AG09309 (cell line): ENCODE measurements at regions not wholly inside any gene's neighbourhood (a gene's known extent, or its start where the extent isn't known, plus 50 kb on each side); places are given as distances from the start of the nearest gene placed in this dataset.

Experiments used
- DNase-seq: peaks from one replicate; pipeline ENCODE4 v3.0.0-alpha.2; 2010; ENCODE audit warnings: low read depth
- H3K4me3 ChIP-seq: 2 replicates; pipeline ENCODE4 v1.5.1; 2011; ENCODE audit warnings: mild to moderate bottlenecking, low read depth, low read length, moderate library complexity; ENCODE audit not compliant: control insufficient read depth
- TF ChIP-seq, protein P1 (sequence below): IDR thresholded peaks from 2 replicates; pipeline ENCODE4 v1.5.1; 2011; ENCODE audit warnings: mild to moderate bottlenecking, low read depth, low read length, inconsistent platforms; ENCODE audit not compliant: insufficient read depth, control insufficient read depth; ENCODE audit errors: missing control alignments

DNA sequence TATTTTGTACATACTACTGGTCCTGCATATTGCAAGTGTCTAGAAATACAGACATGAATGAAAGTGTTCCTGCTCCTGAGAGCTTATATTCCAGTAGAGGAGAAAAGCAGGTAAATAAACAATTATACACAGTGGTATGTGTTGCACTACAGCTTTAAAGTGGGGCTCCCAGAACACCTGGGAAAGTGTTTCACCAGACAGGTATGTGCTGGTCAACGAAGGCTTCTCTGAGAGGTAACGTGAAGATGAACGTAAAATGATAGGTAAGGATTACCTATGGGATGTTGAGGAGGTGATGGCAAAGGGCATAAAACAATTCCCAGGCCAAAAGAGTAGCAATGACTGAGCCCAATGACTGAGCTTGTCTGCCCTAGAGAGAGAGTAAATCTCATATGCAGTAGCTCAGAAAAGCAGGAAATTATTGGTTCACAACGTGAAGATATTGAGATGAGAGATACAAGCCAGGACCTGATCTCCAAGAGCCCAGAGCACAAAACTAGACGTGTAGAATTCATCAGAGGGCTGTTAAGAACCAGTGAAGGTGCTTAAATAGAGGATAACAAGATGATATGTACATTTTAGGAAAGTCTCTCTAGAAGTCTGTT lies 459.1 kb upstream of the BCHE start:
- TF ChIP-seq, protein P1, sequence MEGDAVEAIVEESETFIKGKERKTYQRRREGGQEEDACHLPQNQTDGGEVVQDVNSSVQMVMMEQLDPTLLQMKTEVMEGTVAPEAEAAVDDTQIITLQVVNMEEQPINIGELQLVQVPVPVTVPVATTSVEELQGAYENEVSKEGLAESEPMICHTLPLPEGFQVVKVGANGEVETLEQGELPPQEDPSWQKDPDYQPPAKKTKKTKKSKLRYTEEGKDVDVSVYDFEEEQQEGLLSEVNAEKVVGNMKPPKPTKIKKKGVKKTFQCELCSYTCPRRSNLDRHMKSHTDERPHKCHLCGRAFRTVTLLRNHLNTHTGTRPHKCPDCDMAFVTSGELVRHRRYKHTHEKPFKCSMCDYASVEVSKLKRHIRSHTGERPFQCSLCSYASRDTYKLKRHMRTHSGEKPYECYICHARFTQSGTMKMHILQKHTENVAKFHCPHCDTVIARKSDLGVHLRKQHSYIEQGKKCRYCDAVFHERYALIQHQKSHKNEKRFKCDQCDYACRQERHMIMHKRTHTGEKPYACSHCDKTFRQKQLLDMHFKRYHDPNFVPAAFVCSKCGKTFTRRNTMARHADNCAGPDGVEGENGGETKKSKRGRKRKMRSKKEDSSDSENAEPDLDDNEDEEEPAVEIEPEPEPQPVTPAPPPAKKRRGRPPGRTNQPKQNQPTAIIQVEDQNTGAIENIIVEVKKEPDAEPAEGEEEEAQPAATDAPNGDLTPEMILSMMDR = no peak
- DNase-seq = no peak
- no peak overlapping the region for H3K4me3 ChIP-seq

DNA sequence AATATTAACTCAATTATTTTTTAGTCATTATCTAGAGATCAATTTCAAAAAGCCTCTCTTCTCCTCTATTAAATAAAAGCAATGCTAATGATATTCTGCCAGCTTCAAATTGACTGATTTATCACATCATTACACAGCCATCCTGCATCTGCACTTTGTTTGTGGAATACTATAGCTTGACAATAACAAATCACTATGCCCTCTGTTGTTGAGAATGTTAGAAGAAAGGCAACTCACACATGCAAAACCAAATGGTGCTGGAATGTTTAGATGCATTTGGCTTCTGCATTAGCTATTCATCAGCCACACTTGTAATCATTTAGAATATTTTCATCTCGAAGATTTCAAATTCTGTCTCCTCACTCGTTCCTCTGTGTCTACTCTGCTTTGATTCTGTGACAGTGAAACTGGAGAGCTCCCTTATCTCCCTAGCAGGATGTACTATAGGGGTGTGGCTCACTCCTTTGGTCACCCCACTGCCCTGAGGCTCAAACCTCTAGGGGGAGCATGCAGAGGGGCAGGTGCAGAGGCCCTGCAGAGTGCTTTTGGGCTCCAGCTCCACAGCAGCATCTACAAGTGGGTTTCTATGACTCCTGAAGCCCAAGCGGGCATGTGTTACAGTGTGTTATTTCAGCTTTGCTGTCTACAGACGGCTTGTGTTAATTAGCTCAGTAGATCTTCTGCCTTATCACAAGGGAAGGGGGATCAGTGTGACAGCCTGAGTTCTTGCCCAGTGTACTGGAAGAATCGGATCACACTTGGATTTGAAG lies 454.1 kb upstream of the BCHE start:
- no peak for DNase-seq
- no peak overlapping the region for H3K4me3 ChIP-seq
- TF ChIP-seq, protein P1 = no peak

DNA sequence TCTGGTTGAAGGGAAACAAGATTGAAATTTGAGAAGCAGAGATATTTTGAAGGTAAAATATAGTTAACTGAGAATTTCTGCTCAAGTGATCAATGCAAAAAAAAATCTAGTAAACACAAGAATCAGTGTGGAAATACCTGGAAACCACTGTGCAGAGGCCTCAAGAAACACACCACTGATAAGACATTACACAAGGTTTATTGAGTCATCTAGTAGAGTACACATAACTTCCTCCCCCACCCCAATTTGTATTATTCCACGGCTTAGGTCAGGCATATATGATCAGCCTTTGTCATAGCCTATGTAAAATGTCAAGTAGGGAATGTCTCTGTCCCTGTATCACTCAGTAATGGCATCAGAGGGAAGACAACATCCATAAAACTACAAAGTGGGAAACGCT lies 447.8 kb upstream of the BCHE start:
- TF ChIP-seq, protein P1 = no peak
- DNase-seq = no peak
- H3K4me3 ChIP-seq = no peak overlapping the region

DNA sequence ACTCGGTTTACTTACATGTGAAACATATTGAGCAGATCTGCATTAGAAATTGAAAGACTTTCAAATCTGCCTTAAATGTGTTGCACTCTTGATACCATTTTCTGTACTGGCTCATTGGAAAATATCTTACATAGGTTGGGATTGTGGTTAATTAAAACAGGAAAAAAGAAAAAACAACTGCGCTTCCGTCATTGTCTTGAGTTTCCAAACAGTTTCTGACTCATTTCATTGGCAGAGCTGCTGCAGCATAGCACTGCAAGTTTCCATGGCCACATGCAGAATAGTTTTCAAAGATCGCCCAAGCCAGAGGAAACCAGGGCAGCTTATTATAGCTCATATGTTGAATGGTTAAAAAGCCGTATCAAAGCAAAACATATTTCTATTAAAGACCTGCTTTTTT lies 446.6 kb upstream of the BCHE start:
- TF ChIP-seq, protein P1 = no peak
- DNase-seq = no peak
- H3K4me3 ChIP-seq = no peak overlapping the region

DNA sequence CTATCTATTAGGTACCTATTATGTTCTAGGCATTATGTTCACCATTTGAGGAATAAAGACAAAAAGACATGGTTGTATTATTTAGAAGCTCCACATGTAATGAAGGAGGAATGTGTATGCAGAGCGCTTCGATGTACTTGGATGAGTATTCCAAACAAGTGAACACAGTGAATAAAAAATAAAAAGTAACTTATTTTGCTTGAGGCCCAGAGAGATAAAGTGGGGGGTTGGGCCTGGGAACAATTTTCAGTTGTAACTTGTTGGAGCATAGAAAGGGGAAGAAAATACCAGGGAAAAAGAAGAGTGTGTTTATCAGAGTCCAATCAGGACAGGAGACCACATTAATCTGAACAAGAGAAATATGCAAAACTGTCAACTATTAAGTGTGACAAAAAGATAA lies 445.7 kb upstream of the BCHE start:
- TF ChIP-seq, protein P1 = no peak
- H3K4me3 ChIP-seq = no peak overlapping the region
- no peak for DNase-seq

DNA sequence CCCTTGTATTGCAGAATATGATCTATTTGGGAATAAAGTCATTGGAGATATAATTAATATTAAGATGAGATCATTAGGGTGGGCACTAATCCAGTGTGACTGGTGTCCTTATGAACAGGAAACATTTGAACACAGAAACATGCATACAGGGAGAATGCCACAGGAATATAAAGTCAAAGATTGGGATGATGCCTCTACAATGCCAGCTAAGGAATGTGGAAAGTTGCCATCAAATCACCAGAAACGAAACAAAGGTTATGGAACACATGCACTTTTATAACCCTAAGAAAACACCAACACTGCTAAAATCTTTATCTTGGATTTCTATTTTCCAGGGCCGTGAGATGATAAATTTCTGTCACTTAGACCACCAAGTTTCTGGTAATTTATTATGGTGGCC lies 442.4 kb upstream of the BCHE start:
- no peak overlapping the region for H3K4me3 ChIP-seq
- DNase-seq = no peak
- TF ChIP-seq, protein P1 = no peak
